ENCODE measurements at regions not wholly inside any gene's neighbourhood (a gene's known extent, or its start where the extent isn't known, plus 50 kb on each side); places are given as distances from the start of the nearest gene placed in this dataset.
A peak's percentile ranks its signal among the peaks of the same experiment; 100 is the strongest.

DNA sequence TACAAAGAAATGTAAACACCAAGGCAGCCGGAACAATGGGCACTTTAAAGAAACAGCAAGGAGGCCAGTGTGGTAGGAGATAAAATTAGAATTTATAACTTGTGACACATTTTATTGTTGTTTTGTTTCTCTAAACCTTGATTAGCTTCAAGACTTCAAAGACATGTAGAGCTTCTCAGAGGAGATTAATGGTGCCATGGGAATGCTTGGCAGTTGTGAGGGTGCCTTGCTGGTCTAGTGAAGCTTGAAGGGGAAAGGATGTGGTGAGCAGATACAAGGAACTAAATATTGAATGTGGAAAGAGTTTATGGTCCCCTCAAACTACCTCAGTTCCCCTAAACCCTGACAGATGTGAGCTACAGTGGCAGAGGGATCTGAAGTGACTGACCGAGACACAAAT lies 322.4 kb upstream of the ADAMTS16 start:
- H3K56ac ChIP-seq (ENCODE audit: low read length), result no peak overlapping the region
- no peak overlapping the region for H4K8ac ChIP-seq (ENCODE audit: low read depth, low read length)
- no peak overlapping the region for H2AK5ac ChIP-seq (ENCODE audit: low read length)
- no peak overlapping the region for H3K4me2 ChIP-seq (ENCODE audit: low read length)
- WGBS (ENCODE audit: extremely low coverage, insufficient coverage, low lambda C conversion rate), result no CpG with 5 or more reads among the region's 2 CpGs
- H2BK15ac ChIP-seq (replicated peaks; ENCODE audit: low read depth), result no peak overlapping the region
- H3K27ac ChIP-seq (ENCODE audit: low read depth, low read length), result no peak overlapping the region
- no peak overlapping the region for H3K4ac ChIP-seq (ENCODE audit: low read depth, low read length)
- no peak overlapping the region for H3K18ac ChIP-seq (ENCODE audit: low read length)
- no peak overlapping the region for H4K5ac ChIP-seq (ENCODE audit: low read length)
- H3K79me1 ChIP-seq (ENCODE audit: low read length), result no peaks in the 10 kb centered on the region
- DNase-seq, result no peak
- H3K9ac ChIP-seq (ENCODE audit: low read length), result no peak overlapping the region
- H3K27me3 ChIP-seq (ENCODE audit: insufficient read depth, low read length, poor library complexity), result no peaks in the 10 kb centered on the region
- no peak overlapping the region for H3K4me3 ChIP-seq (ENCODE audit: low read length)
- H3K4me1 ChIP-seq (ENCODE audit: control insufficient read depth, low read depth, low read length), result no peaks in the 10 kb centered on the region
- no peaks in the 10 kb centered on the region for H3K79me2 ChIP-seq (ENCODE audit: control insufficient read depth, insufficient read depth, low read length)
- no peak overlapping the region for H2BK5ac ChIP-seq (ENCODE audit: low read length)
- no peak overlapping the region for H2BK120ac ChIP-seq (ENCODE audit: low read depth, low read length)
- no peaks in the 10 kb centered on the region for H3K36me3 ChIP-seq (ENCODE audit: control insufficient read depth, insufficient read depth, low read length)
- no peak overlapping the region for H3K23ac ChIP-seq (ENCODE audit: low read length)

DNA sequence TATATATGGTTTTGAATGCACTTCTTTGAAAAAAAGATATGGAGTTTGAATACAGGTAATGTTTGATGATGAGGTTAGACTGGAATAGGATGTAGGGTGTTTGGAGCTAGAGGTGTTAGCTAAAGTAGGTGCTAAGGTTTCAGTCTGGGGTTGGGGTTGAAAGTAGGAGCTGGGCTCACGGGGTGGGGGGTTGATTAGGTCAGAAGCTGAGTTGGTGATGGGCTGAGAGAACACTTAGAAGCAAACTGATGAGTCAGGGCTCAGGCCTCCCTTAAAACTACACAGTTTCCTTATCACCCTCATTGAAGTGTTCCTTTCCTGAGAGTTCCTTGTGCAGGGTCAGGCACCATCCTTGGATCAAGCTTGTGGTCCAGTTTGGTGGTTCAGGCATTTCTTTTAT lies 308.8 kb upstream of the ADAMTS16 start:
- no peak overlapping the region for H2BK5ac ChIP-seq (ENCODE audit: low read length)
- H3K9ac ChIP-seq (ENCODE audit: low read length), result no peak overlapping the region
- H3K27ac ChIP-seq (ENCODE audit: low read depth, low read length), result no peak overlapping the region
- no peak overlapping the region for H3K4me2 ChIP-seq (ENCODE audit: low read length)
- no peak overlapping the region for H2AK5ac ChIP-seq (ENCODE audit: low read length)
- no peaks in the 10 kb centered on the region for H3K79me2 ChIP-seq (ENCODE audit: control insufficient read depth, insufficient read depth, low read length)
- no peaks in the 10 kb centered on the region for H3K4me1 ChIP-seq (ENCODE audit: control insufficient read depth, low read depth, low read length)
- no peaks in the 10 kb centered on the region for H3K27me3 ChIP-seq (ENCODE audit: insufficient read depth, low read length, poor library complexity)
- no peaks in the 10 kb centered on the region for H3K36me3 ChIP-seq (ENCODE audit: control insufficient read depth, insufficient read depth, low read length)
- H3K4me3 ChIP-seq (ENCODE audit: low read length), result no peak overlapping the region
- DNase-seq, result peak; percentile 45
- no CpG with 5 or more reads among the region's 1 CpG for WGBS (ENCODE audit: extremely low coverage, insufficient coverage, low lambda C conversion rate)
- H3K79me1 ChIP-seq (ENCODE audit: low read length), result no peaks in the 10 kb centered on the region
- H3K56ac ChIP-seq (ENCODE audit: low read length), result no peak overlapping the region
- no peak overlapping the region for H2BK15ac ChIP-seq (replicated peaks; ENCODE audit: low read depth)
- H2BK120ac ChIP-seq (ENCODE audit: low read depth, low read length), result no peak overlapping the region
- H3K18ac ChIP-seq (ENCODE audit: low read length), result no peak overlapping the region
- H3K23ac ChIP-seq (ENCODE audit: low read length), result no peak overlapping the region
- no peak overlapping the region for H3K4ac ChIP-seq (ENCODE audit: low read depth, low read length)
- H4K5ac ChIP-seq (ENCODE audit: low read length), result no peak overlapping the region
- no peak overlapping the region for H4K8ac ChIP-seq (ENCODE audit: low read depth, low read length)

DNA sequence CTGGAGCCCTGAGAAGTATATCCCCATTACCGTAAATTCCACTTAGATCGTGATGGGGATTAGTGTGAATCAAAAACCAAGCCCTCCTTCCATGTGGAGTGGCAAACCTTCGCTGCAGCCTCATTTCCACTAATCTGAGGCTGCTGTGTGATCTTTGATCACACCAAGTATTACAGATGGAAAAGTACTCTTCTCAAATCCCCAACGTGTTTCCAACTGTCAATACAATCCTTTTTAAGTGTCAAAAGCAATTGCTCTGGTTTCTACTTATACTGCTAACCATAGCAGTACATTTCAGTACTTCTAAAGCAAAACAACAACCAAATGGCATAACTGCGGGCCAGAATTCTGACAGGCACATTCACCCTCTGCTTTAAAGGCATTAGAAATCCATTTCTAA lies 307.7 kb upstream of the ADAMTS16 start:
- Histone ChIP-seq H3K27ac (ENCODE audit: low read depth, low read length) (no peak overlapping the region), H3K79me2 (ENCODE audit: control insufficient read depth, insufficient read depth, low read length) (no peaks in the 10 kb centered on the region), H2BK5ac (ENCODE audit: low read length) (no peak overlapping the region), H3K79me1 (ENCODE audit: low read length) (no peaks in the 10 kb centered on the region), H3K9ac (ENCODE audit: low read length) (no peak overlapping the region), H3K4me2 (ENCODE audit: low read length) (no peak overlapping the region), H2BK120ac (ENCODE audit: low read depth, low read length) (no peak overlapping the region), H3K36me3 (ENCODE audit: control insufficient read depth, insufficient read depth, low read length) (no peaks in the 10 kb centered on the region), H3K4me3 (ENCODE audit: low read length) (no peak overlapping the region), H2BK15ac (replicated peaks; ENCODE audit: low read depth) (no peak overlapping the region), H3K56ac (ENCODE audit: low read length) (no peak overlapping the region), H3K27me3 (ENCODE audit: insufficient read depth, low read length, poor library complexity) (no peaks in the 10 kb centered on the region), H2AK5ac (ENCODE audit: low read length) (no peak overlapping the region), H3K4me1 (ENCODE audit: control insufficient read depth, low read depth, low read length) (no peaks in the 10 kb centered on the region), H3K18ac (ENCODE audit: low read length) (no peak overlapping the region), H4K8ac (ENCODE audit: low read depth, low read length) (no peak overlapping the region), H3K23ac (ENCODE audit: low read length) (no peak overlapping the region), H4K5ac (ENCODE audit: low read length) (no peak overlapping the region), H3K4ac (ENCODE audit: low read depth, low read length) (no peak overlapping the region)
- WGBS (ENCODE audit: extremely low coverage, insufficient coverage, low lambda C conversion rate), result no CpG with 5 or more reads among the region's 5 CpGs
- no peak for DNase-seq

DNA sequence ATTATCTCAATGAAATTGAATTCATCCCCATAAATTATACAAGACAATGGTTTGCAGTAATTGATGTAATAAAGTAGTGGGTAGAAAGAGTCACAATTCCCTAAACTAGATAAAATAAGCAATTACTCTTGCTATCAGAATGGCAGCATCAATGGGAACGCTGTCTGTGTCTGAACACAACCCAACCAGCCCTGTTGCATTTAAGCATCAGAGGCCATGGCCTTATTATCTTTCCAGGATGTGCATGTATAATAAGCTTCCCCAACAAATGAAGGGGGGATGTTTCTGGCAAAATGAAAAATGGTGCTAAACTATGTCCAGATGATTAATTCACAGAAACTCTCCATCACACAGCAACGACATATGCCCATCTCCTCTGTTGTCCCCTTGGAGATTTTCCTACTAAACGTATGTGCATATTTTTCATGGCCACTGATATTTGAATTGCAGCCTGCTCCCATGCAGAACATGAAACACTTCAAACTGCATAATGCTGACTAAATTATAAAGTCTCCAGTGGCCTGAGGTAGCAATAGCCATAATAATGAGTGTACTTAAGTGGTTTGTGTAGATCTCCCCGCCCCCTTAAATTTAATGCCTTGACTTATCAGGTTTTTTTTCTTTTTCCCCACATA lies 306.9 kb upstream of the ADAMTS16 start:
- H3K79me2 ChIP-seq (ENCODE audit: control insufficient read depth, insufficient read depth, low read length), result no peaks in the 10 kb centered on the region
- H3K4ac ChIP-seq (ENCODE audit: low read depth, low read length), result no peak overlapping the region
- H3K4me1 ChIP-seq (ENCODE audit: control insufficient read depth, low read depth, low read length), result no peaks in the 10 kb centered on the region
- no peak overlapping the region for H4K8ac ChIP-seq (ENCODE audit: low read depth, low read length)
- no peak overlapping the region for H3K23ac ChIP-seq (ENCODE audit: low read length)
- no peaks in the 10 kb centered on the region for H3K79me1 ChIP-seq (ENCODE audit: low read length)
- H2AK5ac ChIP-seq (ENCODE audit: low read length), result no peak overlapping the region
- H2BK5ac ChIP-seq (ENCODE audit: low read length), result no peak overlapping the region
- no peak overlapping the region for H2BK15ac ChIP-seq (replicated peaks; ENCODE audit: low read depth)
- H3K27ac ChIP-seq (ENCODE audit: low read depth, low read length), result no peak overlapping the region
- no peak overlapping the region for H2BK120ac ChIP-seq (ENCODE audit: low read depth, low read length)
- no CpG with 5 or more reads among the region's 4 CpGs for WGBS (ENCODE audit: extremely low coverage, insufficient coverage, low lambda C conversion rate)
- no peak overlapping the region for H3K56ac ChIP-seq (ENCODE audit: low read length)
- no peak overlapping the region for H3K9ac ChIP-seq (ENCODE audit: low read length)
- H3K36me3 ChIP-seq (ENCODE audit: control insufficient read depth, insufficient read depth, low read length), result no peaks in the 10 kb centered on the region
- no peak overlapping the region for H3K4me2 ChIP-seq (ENCODE audit: low read length)
- H3K18ac ChIP-seq (ENCODE audit: low read length), result no peak overlapping the region
- no peak overlapping the region for H4K5ac ChIP-seq (ENCODE audit: low read length)
- H3K27me3 ChIP-seq (ENCODE audit: insufficient read depth, low read length, poor library complexity), result no peaks in the 10 kb centered on the region
- H3K4me3 ChIP-seq (ENCODE audit: low read length), result no peak overlapping the region
- DNase-seq, result no peak

DNA sequence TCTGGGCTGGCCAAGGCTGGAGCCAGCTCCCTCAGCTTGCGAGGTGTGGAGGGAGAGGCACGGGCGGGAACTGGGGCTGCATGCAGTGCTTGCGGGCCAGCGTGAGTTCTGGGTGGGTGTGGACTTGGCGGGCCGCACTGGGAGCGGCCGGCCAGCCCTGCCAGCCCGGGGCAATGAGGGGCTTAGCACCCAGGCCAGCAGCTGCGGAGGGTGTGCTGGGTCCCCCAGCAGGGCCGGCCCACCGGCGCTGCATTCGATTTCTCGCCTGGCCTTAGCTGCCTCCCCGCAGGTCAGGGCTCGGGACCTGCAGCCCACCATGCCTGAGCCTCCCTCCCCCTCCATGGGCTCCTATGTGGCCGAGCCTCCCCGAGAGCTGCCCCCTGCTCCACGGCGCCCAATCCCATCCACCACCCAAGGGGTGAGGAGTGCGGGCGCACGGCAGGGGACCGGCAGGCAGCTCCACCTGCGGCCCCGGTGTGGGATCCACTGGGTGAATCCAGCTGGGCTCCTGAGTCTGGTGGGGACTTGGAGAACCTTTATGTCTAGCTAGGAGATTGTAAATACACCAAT lies 302.6 kb upstream of the ADAMTS16 start:
- no peak overlapping the region for H3K4ac ChIP-seq (ENCODE audit: low read depth, low read length)
- H3K36me3 ChIP-seq (ENCODE audit: control insufficient read depth, insufficient read depth, low read length), result no peaks in the 10 kb centered on the region
- DNase-seq, result no peak
- H3K9ac ChIP-seq (ENCODE audit: low read length), result no peak overlapping the region
- H3K56ac ChIP-seq (ENCODE audit: low read length), result no peak overlapping the region
- H3K18ac ChIP-seq (ENCODE audit: low read length), result no peak overlapping the region
- no peaks in the 10 kb centered on the region for H3K27me3 ChIP-seq (ENCODE audit: insufficient read depth, low read length, poor library complexity)
- H2AK5ac ChIP-seq (ENCODE audit: low read length), result no peak overlapping the region
- no peak overlapping the region for H2BK15ac ChIP-seq (replicated peaks; ENCODE audit: low read depth)
- no peaks in the 10 kb centered on the region for H3K79me1 ChIP-seq (ENCODE audit: low read length)
- H3K4me1 ChIP-seq (ENCODE audit: control insufficient read depth, low read depth, low read length), result no peaks in the 10 kb centered on the region
- no peak overlapping the region for H4K5ac ChIP-seq (ENCODE audit: low read length)
- H2BK120ac ChIP-seq (ENCODE audit: low read depth, low read length), result no peak overlapping the region
- no peak overlapping the region for H4K8ac ChIP-seq (ENCODE audit: low read depth, low read length)
- H3K23ac ChIP-seq (ENCODE audit: low read length), result no peak overlapping the region
- H2BK5ac ChIP-seq (ENCODE audit: low read length), result no peak overlapping the region
- H3K4me3 ChIP-seq (ENCODE audit: low read length), result no peak overlapping the region
- H3K4me2 ChIP-seq (ENCODE audit: low read length), result no peak overlapping the region
- no CpG with 5 or more reads among the region's 28 CpGs for WGBS (ENCODE audit: extremely low coverage, insufficient coverage, low lambda C conversion rate)
- H3K27ac ChIP-seq (ENCODE audit: low read depth, low read length), result no peak overlapping the region
- no peaks in the 10 kb centered on the region for H3K79me2 ChIP-seq (ENCODE audit: control insufficient read depth, insufficient read depth, low read length)

DNA sequence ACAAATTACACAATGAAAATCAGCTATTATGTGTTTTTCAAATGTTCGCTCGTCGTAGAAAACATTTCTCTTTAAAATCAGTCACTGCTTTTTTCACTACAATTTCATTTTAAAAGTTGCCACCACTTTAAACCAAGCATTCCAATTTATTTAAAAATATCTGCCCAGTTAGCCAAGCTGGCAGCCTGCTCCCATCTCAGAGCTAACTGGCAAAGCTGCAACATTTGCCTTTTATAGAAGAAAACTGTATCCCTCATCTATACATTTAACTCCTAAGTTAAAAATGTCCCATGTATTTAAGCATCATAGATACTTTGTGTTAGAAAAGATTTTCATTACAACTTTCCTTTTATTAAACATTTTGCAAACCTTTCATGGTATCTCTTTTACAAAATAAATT lies 294.9 kb upstream of the ADAMTS16 start:
- no peak overlapping the region for H2BK120ac ChIP-seq (ENCODE audit: low read depth, low read length)
- H4K5ac ChIP-seq (ENCODE audit: low read length), result no peak overlapping the region
- H2AK5ac ChIP-seq (ENCODE audit: low read length), result no peak overlapping the region
- no peak overlapping the region for H3K23ac ChIP-seq (ENCODE audit: low read length)
- no peak overlapping the region for H4K8ac ChIP-seq (ENCODE audit: low read depth, low read length)
- H3K79me2 ChIP-seq (ENCODE audit: control insufficient read depth, insufficient read depth, low read length), result no peaks in the 10 kb centered on the region
- no peak overlapping the region for H3K18ac ChIP-seq (ENCODE audit: low read length)
- no peak overlapping the region for H3K4ac ChIP-seq (ENCODE audit: low read depth, low read length)
- H3K56ac ChIP-seq (ENCODE audit: low read length), result no peak overlapping the region
- H3K36me3 ChIP-seq (ENCODE audit: control insufficient read depth, insufficient read depth, low read length), result no peaks in the 10 kb centered on the region
- no peak overlapping the region for H2BK15ac ChIP-seq (replicated peaks; ENCODE audit: low read depth)
- H3K79me1 ChIP-seq (ENCODE audit: low read length), result no peaks in the 10 kb centered on the region
- H3K4me2 ChIP-seq (ENCODE audit: low read length), result no peak overlapping the region
- no peaks in the 10 kb centered on the region for H3K4me1 ChIP-seq (ENCODE audit: control insufficient read depth, low read depth, low read length)
- no peak for DNase-seq
- no peak overlapping the region for H3K27ac ChIP-seq (ENCODE audit: low read depth, low read length)
- no peak overlapping the region for H2BK5ac ChIP-seq (ENCODE audit: low read length)
- H3K9ac ChIP-seq (ENCODE audit: low read length), result no peak overlapping the region
- no peak overlapping the region for H3K4me3 ChIP-seq (ENCODE audit: low read length)
- no peaks in the 10 kb centered on the region for H3K27me3 ChIP-seq (ENCODE audit: insufficient read depth, low read length, poor library complexity)
- WGBS (ENCODE audit: extremely low coverage, insufficient coverage, low lambda C conversion rate), result no CpG with 5 or more reads among the region's 3 CpGs
